ENCODE measurements at regions not wholly inside any gene's neighbourhood (a gene's known extent, or its start where the extent isn't known, plus 50 kb on each side); places are given as distances from the start of the nearest gene placed in this dataset.

DNA sequence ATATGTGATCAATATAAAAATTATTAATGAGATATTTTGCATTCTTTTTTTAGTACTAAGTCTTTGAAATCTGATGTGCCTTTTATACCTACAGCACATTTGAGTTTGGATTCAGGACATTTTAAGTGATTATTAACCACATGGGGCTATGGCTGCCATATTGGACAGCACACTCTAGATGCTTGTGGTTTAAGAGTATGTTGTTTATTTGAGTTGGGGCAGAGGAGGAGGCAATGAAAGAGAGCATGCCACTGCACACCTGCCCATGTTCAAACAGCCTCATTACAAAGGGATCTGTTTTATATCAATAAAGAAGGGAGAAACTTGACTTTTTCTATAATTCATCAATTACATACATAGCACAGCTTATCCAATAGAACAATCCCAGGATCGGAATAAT is 99.4 kb upstream of the EDEM3 start:
- no peak overlapping the region for H3K27ac ChIP-seq
- TF ChIP-seq ZFX (IDR thresholded peaks at IDR 0.05) (no peak), CTCF (conservative IDR thresholded peaks at IDR 0.05) (no peak)

DNA sequence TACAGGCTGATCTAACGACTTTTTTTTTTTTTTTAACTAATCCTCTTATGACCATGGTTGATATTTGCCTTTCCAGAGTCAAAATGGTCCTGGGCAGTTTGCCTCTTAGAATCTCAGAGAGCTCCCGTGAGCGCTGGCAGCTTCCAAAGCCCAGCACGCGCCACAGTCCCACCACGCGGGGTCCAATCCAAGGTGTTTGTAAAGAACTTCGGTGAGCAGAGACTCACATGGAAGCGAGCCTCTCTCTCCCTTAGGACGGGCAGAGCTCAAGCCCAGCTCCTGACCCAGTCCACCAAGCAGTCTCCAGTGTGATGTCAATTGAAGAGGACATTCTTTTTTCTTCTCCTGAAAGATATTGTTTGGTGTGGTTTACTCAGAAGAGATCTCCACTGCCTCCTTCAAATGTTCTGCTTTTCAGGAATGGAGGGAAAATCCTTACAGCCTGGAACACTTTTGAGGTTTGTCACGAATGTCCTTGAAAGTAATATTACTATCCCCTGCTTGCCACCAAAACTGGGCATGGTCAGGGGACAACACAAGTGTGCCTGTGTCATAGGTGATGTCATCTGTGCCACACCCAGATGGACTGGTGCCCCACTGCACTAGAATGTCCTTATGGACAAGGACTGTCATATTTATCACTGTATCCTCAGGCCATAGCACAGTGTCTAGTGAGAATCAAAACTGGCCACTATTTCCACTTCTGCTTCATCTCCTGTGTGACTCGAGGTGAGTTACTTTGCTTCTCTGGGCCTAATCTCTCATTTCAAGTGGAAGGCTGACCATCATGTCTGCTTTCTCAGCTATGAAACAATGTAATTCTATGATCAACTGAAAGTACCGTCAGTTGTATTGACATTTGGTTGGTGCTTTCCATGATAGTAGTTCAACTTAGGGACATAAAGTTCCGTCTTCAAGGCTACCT is 97.4 kb upstream of the EDEM3 start:
- no peak overlapping the region for H3K27ac ChIP-seq

GRCh38 chr1:184843732-184844495 is 89.3 kb upstream of the EDEM3 start:
- TF ChIP-seq ZFX (IDR thresholded peaks at IDR 0.05) (no peak), CTCF (conservative IDR thresholded peaks at IDR 0.05) (no peak)

More for the DNA sequence above, 97.4 kb upstream of the EDEM3 start:
- TF ChIP-seq ZFX (IDR thresholded peaks at IDR 0.05) (no peak), CTCF (conservative IDR thresholded peaks at IDR 0.05) (no peak)

GRCh38 chr1:184840596-184840995 is 85.9 kb upstream of the EDEM3 start:
- TF ChIP-seq ZFX (IDR thresholded peaks at IDR 0.05), result no peak
- TF ChIP-seq CTCF (conservative IDR thresholded peaks at IDR 0.05), result no peak
- no peak overlapping the region for H3K27ac ChIP-seq

More at GRCh38 chr1:184843732-184844495, 89.3 kb upstream of the EDEM3 start:
- H3K27ac ChIP-seq, result no peak overlapping the region

DNA sequence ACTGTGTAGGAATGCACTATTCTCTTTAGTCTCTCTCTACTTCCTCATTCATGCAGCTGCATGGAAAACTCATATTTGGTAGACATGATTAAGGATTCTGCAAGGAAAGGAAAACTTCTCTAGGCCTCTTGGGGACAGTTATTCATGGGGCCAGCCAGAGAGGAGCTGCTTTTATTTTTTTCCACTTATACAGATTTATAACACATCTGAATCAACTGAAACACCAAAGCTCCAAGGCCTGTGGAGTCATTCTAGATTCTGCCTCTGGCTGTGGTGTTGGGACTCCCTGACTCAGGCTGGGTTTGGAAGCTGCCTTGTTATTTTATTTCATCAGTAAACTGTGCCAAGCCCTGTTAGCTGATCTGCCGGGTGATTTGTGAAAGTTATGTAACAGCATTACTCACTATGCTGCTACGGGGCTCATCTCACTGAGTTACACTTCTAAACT is 83.9 kb upstream of the EDEM3 start:
- H3K27ac ChIP-seq, result peak overlapping the region; percentile 19; the same call in 1 of the 2 replicates
- TF ChIP-seq CTCF (conservative IDR thresholded peaks at IDR 0.05) (no peak), ZFX (IDR thresholded peaks at IDR 0.05) (no peak)

- TF ChIP-seq ZFX (IDR thresholded peaks at IDR 0.05) (no peak), CTCF (conservative IDR thresholded peaks at IDR 0.05) (no peak)
- peak overlapping the region; percentile 53; the same call in 1 of the 2 replicates for H3K27ac ChIP-seq
Measured at GRCh38 chr1:184836934-184837895, 82.6 kb upstream of the EDEM3 start.
